NCI-H2081 (cell line): ENCODE measurements at regions not wholly inside any gene's neighbourhood (a gene's known extent, or its start where the extent isn't known, plus 50 kb on each side); places are given as distances from the start of the nearest gene placed in this dataset.

Experiments
- DNase-seq, 2 experiments: peaks; one replicate each; lab custom pipeline; 2025; lab: John Stamatoyannopoulos, UW

- DNase-seq = peak; percentile 27 to 40
Measured at GRCh38 chr9:129487658-129488483, 133.0 kb downstream of the C9orf50 start.

GRCh38 chr9:129486756-129487657, 133.9 kb downstream of the C9orf50 start:
- DNase-seq = no peak

- DNase-seq = no peak
Measured at GRCh38 chr9:129485145-129485774, 135.6 kb downstream of the C9orf50 start.

- no peak for DNase-seq
Measured at GRCh38 chr9:129484352-129485000, 136.4 kb downstream of the C9orf50 start.

- peak; percentile 8 to 23 for DNase-seq
Measured at GRCh38 chr9:129483415-129484351, 137.2 kb downstream of the C9orf50 start.

GRCh38 chr9:129482521-129483414, 138.1 kb downstream of the C9orf50 start:
- peak; percentile 56 to 62 for DNase-seq

GRCh38 chr9:129481810-129482511, 138.9 kb downstream of the C9orf50 start:
- no peak for DNase-seq

GRCh38 chr9:129481424-129481809, 139.5 kb downstream of the C9orf50 start:
- no peak for DNase-seq

GRCh38 chr9:129480745-129481144, 140.2 kb downstream of the C9orf50 start:
- DNase-seq = no peak

- no peak for DNase-seq
Measured at GRCh38 chr9:129480227-129480626, 140.7 kb downstream of the C9orf50 start.

- no peak for DNase-seq
Measured at GRCh38 chr9:129479631-129480011, 141.3 kb downstream of the C9orf50 start.

GRCh38 chr9:129478961-129479630, 141.8 kb downstream of the C9orf50 start:
- no peak for DNase-seq

GRCh38 chr9:129478461-129478860, 142.4 kb downstream of the C9orf50 start:
- DNase-seq = no peak

- no peak for DNase-seq
Measured at GRCh38 chr9:129476821-129477611, 143.9 kb downstream of the C9orf50 start.

GRCh38 chr9:129474740-129475404, 146.0 kb downstream of the C9orf50 start:
- no peak for DNase-seq

GRCh38 chr9:129473523-129474244, 147.2 kb downstream of the C9orf50 start:
- no peak for DNase-seq
